NCI-H1105 treated with DMSO at 0.1 percent for 48 hours (cell line): ENCODE measurements at regions not wholly inside any gene's neighbourhood (a gene's known extent, or its start where the extent isn't known, plus 50 kb on each side); places are given as distances from the start of the nearest gene placed in this dataset.

Experiments used
- DNase-seq: peaks from one replicate; lab custom pipeline; 2025; lab: John Stamatoyannopoulos, UW

DNA sequence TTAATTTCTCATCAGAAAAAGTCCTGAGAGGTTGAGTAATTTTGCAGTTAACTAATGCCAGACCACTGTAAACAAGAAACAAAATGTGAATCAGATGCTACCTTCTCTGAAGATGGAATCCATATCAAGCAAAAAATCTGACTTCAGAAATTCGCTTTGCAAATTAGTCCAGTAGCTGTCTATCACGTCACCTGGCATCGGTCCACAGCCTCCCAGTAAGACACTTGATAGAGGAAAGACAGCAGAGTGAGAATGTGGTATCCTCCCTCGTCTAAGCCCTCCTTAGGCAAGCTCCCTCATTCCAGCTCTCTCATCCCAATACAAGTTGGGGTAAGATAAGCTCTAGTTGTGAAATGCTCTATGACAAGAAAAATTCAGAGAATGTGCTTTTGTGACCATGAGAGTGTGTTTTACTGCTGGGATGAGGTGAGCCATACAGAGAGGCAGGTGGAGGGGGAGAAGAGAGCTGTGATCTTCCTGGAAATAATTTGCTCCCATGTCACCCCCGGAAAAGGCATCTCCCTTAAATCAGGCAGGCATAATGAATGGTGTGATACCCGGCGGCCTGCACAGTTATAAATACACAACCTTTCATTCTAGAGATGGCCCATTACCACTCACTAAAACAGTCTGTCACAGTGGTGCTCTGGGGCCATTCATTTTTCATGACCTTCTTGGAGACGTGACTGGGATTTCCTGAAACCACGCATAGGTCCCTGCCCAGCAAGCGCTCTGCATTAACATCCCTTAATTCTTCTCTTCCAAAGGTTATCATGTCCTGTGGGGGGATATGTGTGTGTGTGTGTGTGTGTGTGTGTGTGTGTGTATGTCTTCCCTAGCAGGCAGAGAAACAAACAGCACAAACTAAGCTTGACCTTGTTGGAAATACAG lies 602.0 kb upstream of the KCNMB2 start:
- no peak for DNase-seq

DNA sequence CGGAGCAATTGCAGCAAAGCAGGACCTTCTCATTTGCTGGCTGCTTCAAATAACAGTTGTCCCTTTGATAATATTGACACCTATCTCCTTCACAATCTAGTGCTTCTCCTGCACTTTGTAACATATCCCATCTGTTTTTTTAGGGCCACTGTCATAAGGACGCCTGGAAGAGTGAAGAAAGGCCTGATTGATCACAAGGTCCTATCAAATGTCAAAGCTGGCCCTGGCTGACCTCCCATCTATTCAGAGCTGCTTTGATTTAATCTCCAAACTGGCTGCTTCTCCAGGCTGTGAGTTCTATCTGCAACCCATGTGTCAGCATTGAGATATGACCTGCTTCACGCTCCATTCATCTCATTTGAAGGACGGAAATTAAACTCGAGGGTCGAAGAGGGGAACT lies 601.2 kb upstream of the KCNMB2 start:
- DNase-seq = no peak

DNA sequence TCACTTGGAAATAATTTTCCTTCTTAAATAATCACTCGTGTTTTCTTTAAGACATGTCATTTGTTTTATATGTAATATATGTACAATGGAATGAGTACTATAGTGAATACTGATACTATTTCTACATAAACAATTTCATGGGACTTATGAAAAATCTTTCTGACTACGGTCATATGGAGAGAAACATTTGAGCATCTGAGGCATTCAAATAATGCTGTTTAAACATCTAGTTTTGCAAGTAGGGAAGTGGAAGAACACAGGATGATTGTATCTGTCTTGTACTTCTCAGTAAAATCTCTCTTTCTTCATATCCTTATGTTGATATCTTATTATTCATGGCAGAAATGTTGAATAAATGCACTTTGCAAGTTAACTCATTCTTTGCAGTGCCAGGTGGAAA lies 599.5 kb upstream of the KCNMB2 start:
- DNase-seq = no peak

DNA sequence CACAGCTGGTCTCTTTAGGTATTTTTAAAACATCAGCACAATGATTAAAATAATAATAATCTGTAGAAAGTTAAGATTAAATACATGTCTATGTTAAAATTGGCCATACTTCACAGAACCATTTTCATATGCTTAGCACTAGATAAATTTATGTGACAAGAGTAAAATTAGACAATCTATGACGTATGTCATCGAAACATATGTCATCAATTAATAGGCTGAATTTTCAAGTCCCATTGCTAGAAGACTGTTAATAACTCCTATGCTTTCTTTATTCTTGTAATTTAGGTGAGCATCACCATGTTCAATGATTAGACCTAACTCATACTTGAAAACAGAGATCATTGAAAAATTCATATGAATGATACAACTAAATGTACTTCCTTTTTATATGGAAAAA lies 593.3 kb upstream of the KCNMB2 start:
- DNase-seq = no peak

DNA sequence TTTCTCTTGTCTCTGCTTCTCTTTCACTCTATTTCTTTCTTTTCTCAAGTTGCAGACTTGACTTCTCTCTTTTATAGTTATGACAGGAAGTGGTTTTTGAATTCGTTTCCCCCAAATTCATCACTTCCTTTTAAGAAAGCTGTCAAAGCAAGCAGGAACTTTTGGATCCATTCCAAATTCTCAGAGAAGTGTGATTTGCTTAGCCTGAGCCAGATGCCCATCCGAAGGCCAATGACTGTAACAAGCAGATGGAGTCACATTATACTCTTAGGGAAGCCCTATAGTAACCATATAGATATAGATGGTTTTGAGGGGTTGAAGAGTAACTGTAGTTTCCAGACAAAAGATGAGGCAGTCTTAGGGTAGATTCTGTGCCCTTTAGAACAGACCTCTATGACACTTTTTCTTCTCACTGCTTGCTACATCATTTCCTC lies 592.0 kb upstream of the KCNMB2 start:
- DNase-seq = no peak

DNA sequence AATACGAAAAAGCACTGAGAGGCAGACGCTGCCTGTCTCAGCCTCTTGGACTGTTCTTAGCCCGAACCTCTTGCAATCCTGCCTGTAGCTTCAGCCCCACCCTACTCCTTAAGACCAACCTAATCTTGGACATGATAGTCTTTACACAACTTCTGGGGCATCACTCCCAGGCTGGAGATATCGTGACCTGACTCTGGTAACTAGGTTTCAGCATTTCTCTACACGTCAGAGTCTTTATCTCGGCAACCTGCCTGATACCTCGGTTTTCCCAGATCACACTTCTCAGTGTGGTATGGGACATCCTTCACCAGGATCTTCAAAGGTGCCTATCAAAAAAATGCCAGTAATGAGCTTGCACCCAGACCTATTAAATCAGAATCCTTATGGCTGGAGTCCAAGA lies 590.2 kb upstream of the KCNMB2 start:
- no peak for DNase-seq

DNA sequence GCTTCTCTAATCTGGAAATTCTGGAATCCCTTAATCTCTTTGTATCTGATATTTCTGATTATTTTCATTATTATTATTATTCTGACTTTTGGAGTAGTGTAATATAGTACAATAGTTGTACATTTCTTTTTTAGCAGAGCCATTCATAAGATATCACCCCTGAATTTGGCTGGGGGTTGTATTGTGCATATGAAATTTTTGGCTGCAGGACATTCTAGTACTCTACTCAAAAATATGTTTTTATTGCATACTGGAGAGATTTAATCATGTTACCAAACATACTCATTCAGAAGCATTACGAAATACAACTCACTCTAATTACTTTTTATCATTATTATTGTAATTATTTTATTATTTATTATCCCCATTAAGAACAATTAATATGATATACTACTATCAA lies 589.7 kb upstream of the KCNMB2 start:
- no peak for DNase-seq

DNA sequence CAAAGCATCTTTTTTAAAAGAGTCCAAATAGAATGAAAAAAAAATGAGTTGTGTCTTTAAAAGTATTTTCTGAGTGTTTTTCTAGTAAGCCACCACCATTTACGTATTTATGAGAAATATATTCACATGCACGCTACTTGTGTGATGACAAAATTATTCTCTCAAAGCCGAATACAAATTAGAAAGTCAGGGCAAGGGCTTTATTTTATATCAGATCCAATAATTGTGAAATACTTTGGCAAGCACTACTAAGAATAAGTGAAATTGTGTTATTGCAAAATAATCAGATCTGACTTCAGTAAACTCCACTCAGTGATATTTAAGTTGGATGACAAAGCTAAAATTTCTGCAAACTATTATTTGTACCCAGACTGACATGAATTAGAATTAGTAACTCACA lies 589.3 kb upstream of the KCNMB2 start:
- DNase-seq = no peak

DNA sequence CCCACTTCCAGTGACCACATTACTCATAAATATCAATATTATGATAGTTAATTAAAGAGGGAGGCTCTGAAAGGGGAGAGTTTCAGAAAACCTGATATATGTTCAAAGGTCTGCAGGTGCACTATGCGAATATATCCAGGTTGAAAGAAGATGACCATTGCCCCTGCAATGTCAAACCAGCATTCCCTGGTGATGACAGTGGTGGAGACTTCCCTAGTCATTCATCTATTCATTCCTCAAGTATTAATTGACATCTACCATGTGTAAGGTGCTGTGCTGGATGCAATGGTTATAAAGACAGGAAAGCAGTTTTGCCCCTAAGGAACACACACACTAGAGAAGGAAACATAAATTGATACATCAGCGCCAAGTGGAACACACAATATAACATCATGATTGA lies 588.3 kb upstream of the KCNMB2 start:
- DNase-seq = no peak

DNA sequence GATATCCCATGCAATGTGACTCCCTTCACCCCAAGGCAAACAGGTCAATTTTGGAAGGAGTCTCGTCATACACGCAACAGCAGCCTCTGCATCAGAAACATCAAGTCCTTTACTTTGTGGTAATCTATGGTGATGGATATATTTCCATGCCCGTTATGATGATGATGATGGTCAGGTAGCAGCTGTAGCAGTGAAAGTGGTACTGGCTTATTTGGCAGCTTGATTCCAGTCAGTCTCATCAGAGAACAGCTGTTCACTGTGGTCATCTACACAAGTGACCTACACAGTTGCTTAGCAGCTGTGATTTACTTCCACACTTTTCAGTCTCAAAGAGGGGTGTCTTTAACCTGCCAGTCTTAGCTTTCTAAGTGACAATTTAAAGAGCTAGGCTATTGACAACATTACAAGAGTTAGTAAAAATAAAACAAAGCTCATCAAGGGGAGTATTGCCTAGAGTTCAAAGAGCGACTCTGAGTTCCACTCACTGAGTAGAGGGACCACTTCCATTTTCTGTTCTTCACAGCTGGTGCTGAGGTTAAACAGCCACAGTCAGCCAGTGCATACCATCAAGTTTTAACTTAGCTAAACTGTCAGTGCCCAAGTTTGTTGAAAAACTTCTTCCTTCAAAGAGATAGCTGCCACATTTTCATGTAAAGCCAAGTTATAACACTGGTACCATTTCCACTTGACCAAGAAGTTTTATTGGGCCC lies 587.4 kb upstream of the KCNMB2 start:
- no peak for DNase-seq

DNA sequence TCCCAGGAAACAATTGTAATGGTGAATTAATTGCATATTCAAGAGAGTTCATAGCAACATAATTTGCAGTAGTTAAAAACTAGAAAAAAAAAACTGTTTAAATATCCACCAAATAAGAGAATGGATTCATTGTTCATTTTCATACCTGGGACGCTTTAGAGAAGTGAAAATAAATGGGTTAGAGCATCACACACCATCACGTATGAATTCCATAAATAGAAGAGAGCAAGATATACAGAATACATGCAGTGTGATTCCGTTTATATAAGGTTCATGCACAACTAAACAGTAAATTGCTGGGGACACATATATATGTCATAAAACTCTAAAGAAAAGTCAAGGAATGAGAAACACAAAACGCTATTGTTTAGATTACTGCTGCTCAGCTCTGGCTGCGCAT lies 577.0 kb upstream of the KCNMB2 start:
- DNase-seq = no peak

DNA sequence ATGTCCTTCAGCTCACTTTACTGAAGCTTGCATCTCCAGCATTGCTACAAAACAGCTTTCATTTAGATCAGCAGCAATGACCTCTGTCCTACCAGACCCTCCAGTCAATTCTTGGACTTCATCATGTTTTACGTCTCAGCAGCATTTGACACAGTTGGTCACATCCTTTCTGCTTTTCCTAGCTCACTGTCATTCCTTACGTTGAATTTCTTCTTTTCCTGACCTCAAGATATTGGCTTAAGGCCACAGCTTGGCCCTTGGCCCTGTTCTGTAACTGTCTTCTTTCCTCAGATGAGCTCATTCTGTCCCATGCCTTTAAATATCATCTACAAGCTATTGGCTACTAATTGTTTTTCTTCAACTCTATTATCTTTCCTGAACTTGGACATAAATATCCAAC lies 576.2 kb upstream of the KCNMB2 start:
- DNase-seq = no peak

DNA sequence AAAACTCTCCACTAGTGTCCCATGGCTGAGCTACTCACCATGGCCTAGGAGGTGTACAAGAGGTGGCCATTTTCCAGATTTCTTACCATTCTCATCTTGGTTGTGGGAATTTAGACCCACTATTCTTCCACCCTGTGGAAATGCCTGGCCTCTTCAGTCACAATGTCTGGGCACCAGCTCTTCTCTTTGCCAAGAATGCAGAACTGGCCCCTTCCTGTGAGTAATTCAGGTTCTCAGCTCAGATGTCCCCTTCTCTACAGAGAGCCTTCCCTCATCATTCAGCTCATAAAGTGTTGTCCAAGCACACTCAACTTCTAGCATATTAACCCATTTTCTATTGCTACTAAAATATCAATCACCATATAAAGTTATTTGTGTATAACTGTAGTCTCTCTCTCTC lies 575.5 kb upstream of the KCNMB2 start:
- no peak for DNase-seq

DNA sequence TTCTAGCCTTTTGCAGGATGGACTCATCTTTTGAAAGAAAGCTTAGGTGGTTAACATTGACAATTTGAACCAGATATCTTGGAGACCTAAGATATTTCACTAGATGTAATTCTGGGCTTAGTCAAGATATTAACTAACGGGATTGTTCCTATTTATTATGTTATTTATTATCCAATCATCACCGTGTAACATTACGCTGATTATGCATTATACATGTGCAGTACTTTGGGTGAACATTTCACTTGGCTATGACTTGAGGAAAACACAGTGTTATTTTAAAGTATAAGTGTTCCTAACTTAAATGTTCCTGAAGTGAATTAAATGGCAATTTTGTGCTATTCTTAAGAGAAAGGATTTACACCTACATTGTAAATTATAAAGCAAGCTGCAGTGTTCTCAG lies 574.5 kb upstream of the KCNMB2 start:
- no peak for DNase-seq

DNA sequence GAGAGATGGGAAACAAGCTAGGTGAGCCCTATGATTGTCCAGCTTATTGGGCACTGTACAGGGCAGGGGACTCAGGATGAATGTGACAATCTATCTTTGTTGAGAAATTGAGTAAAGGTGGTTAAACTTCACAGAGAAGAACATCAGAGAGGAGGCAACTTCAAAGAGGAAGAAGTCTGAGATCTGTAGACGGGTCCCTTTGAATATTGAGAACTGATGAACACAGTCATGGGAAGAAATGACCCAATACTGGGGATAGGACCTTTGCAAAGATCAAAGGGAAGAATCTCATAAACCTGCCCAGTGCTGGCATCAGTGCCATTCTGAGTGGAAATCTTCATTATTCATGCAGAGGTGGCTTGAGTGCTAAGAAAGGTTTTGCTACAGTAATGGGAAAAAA lies 569.7 kb upstream of the KCNMB2 start:
- DNase-seq = no peak

DNA sequence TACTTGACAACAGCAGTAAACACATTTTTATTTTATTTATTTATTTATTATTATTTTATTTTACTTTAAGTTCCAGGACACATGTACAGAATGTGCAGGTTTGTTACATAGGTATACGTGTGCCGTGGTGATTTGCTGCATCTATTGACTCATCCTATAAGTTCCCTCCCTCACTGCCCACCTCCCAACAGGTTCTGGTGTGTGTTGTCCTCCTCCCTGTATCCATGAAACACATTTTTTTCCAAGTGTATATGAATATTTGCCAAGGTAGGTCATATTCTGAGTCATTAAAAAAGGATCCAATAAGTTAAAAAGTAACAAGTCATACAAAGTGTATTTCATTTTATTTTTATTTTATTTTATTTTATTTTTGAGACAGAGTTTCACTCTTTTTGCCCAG lies 567.3 kb upstream of the KCNMB2 start:
- no peak for DNase-seq

DNA sequence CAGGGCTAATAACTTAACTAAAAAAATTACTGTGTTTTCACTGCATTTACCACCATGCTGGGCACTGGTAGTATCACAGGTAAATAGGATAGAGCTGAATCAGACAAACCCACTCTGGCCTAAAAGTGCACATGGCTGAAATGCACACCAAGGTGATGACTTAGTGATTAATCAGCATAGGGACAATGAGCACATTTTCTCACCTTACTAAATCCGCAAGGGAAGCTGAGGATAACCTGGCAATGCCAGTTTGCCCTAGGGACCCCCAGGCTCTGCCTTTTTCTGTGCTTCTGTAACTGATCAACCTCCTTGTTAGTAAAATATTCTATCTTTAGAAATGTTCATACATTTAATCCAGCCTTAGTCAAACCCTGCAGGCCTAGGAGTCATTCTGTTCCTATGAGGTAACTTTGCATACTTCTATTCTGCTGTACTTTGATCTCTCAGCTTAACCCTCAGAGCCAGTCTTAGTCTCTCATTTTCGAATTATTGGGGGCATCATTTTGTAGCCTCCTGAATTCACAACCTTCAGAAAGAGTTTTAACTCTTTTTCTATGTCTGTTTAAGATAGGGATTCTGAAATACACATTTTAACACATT lies 562.9 kb upstream of the KCNMB2 start:
- DNase-seq = no peak

DNA sequence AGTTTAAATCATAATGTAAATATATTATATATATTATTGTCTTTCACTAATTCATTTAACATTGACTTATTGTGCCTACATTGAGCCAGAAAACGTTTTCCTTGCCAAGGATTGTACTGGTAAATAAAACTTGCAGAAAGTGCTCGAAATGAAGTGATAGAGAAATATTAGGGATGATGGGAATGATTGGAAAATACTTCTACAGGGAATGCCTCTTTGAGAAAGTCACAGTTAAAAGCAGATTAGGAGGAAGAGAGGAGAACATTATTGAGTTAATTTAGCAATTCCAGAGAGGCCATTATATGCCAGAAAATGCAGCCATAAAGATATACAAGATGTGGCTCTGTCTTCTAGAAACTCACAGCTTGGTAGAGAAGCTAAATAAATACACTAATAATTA lies 560.0 kb upstream of the KCNMB2 start:
- no peak for DNase-seq

DNA sequence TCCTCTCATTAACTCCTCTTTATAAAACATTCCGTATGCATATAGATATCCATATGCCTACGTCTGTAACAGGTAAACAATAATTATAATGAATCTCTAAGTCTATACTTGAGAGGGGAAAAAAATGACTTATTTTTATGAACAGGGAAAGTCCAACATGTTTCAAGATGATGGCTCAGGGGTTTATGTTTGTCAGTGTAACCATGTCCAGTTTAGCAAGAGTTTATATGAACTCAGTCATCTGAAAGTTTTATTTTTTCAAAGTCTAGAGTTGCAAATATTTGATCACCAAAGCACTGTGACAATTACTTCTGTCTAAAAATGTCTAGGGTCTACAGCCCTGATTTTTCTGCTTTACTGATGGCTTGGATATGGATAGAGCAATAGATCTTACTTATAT lies 559.4 kb upstream of the KCNMB2 start:
- no peak for DNase-seq

DNA sequence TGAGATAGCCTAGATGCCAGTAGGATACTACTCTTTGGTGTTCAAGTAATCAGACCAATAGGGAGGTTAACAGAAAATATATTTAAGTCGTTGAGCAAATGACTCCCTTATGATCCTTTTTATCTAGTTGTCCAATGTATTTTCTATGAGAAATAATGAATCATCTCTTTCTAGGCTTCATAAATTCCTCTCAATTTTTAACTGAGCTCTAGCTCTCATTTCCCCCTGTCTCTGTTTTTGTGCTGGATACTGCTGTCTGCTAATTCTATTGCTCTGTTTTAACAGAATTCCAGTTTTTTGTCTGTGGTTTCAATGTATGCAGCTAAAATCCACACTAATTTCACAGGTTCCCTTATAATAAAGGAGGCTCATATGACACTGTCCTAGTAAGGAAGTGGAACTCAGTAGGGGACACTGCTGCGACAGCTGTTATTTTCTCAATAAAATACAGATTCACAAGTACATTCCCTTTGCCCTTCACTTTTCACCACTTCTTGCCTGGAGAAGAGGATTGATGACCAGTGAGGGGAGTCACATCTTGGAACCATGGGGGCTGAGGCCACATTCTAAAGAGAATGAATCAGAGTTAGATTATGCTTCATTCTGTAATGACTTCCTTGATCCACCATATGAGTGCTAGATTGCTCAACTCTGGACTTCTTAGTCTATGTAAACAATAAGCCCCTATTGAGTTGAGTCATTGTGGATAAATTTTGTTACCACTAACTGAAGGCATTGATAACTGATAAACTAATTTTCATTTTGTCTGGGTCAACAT lies 558.7 kb upstream of the KCNMB2 start:
- no peak for DNase-seq

DNA sequence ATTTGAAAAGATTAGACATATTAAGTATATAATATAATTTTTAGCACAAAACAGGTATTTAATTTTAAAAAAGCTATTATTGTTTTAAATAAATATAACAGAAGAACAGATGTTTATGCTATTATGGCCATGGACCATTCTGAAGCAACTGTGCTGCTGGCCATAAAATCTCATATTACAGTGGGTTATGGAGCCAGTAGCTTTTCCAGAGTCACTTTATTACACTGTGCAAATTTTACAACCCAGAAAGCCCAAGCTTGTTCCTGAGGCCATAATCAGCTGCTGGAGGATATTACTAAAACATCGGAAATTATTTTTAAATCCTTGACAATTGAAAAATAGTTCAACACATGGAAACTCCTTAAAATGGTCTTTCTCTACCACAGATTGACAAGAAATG lies 557.3 kb upstream of the KCNMB2 start:
- DNase-seq = no peak

DNA sequence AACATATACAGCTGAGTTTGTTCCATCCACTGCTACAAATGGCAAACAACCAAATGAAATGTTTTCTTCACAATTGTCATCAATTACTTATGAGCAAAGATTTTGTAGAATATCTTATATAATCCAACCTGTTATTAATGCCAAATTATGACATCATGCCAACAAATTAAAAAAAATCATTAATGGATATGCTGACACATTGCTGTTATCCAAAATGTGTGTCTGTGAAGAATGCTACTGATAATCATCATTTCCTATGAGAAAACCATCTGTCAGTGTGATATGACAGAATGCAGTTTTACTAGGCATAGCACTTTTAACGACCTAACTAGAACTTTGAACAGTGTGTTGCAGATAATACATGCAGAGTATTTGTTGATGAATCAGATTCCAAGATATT lies 556.5 kb upstream of the KCNMB2 start:
- DNase-seq = no peak
